22Rv1 (cell line): ENCODE measurements at regions not wholly inside any gene's neighbourhood (a gene's known extent, or its start where the extent isn't known, plus 50 kb on each side); places are given as distances from the start of the nearest gene placed in this dataset.

Source experiments
- H3K27ac ChIP-seq: fragments of 450-650 bp; 2 replicates; pipeline ENCODE4 v1.5.1; 2017
- ZFX ChIP-seq: fragments of 450-650 bp; IDR thresholded peaks from 2 replicates; pipeline ENCODE4 v1.6.1; 2017; ENCODE audit warnings: antibody characterized with exemption, borderline replicate concordance
- TF ChIP-seq, protein P1 (sequence below): fragments of 450-650 bp; IDR thresholded peaks from 2 replicates; pipeline ENCODE4 v1.5.1; 2017; ENCODE audit warnings: mild to moderate bottlenecking

DNA sequence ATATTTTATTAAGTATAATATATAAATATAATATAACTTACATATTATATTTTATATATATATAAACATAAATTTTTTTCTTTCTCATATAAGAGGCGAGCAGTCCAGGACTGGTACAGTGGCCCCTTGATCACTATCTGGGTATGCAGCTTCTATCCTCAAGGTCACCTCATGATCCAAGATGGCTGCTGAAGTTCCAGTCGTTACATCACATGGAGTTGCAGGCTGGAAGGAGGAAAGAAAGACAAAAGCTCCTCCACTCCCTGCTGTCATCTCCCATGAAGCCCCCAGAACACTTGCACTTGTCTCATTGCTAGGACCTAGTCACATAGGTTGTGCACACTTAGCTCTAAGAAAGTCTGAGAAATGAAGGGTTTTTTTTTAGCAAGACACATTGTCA lies 145.1 kb upstream of the SLC1A4 start:
- no peak for TF ChIP-seq ZFX
- TF ChIP-seq, protein P1, sequence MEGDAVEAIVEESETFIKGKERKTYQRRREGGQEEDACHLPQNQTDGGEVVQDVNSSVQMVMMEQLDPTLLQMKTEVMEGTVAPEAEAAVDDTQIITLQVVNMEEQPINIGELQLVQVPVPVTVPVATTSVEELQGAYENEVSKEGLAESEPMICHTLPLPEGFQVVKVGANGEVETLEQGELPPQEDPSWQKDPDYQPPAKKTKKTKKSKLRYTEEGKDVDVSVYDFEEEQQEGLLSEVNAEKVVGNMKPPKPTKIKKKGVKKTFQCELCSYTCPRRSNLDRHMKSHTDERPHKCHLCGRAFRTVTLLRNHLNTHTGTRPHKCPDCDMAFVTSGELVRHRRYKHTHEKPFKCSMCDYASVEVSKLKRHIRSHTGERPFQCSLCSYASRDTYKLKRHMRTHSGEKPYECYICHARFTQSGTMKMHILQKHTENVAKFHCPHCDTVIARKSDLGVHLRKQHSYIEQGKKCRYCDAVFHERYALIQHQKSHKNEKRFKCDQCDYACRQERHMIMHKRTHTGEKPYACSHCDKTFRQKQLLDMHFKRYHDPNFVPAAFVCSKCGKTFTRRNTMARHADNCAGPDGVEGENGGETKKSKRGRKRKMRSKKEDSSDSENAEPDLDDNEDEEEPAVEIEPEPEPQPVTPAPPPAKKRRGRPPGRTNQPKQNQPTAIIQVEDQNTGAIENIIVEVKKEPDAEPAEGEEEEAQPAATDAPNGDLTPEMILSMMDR, result no peak
- H3K27ac ChIP-seq, result no peak overlapping the region

DNA sequence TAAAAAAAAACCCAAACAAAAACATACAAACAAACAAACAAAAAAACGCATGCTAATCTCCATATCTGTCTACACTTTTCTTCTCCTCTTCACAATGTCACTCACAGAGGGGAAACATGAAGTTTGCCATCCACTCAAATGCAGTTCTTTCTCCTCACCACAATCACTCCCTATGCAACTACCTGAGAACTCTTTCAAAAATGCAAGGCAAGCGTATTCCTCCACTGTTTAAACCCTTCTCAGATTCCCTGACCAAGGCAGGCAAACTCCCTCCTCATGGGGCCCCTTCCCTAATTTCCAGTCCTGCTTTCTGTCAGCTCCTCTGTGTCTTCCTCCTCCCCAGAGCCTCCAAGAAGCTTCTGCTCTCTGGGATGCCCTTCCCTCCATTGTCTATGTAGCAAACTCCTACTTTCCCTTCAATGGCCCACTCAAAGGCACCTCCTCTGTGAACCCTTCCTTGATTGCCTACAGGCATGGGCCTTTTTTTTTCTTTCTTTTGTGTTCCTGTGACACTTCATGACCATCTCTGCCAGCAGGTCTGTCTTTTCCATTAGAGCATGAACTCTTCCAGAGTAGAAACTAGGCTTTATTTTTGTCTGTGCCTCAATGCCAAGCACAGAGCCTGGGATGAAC lies 143.8 kb upstream of the SLC1A4 start:
- no peak overlapping the region for H3K27ac ChIP-seq
- TF ChIP-seq, protein P1, result no peak
- no peak for TF ChIP-seq ZFX

DNA sequence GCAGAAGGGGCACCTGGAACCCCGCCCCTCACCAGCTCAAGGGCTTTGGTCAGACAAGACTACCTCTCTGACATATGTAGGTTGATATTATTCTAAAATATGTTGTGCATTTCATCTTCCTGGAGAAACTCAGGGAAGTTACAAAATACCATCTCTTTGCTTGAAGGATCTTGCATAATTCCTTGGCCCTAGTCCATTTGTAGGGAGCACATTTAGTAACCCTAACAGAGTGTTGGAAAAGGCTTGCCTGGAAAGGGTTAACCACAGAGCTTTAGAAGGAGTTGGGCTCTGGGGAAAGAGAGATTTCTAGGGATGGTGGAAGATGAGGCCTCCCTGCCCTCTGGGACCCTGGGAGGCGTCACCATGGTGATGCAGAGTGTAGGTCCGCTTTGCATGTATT lies 143.0 kb upstream of the SLC1A4 start:
- H3K27ac ChIP-seq, result no peak overlapping the region
- no peak for TF ChIP-seq ZFX
- TF ChIP-seq, protein P1, result no peak

DNA sequence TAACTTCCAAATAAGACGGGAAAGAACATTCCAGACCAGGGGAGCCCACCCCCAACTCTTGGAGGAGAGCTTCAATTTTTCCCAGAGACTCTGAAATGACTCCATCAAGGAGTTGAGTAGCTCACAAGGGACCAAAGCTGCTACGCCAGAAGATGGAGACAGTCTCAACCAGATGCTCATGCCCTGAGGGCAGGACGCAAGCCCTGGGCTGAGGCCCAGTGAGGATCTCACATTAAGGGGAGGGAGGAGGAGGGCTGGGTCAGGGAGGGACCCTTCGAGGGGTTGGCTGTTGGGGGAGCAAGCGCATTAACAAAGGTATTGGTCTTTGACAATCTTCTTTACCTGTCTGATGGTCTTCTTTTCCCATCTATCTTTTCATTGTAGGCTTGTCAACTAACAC lies 141.3 kb upstream of the SLC1A4 start:
- TF ChIP-seq ZFX, result no peak
- TF ChIP-seq, protein P1, result no peak
- no peak overlapping the region for H3K27ac ChIP-seq

DNA sequence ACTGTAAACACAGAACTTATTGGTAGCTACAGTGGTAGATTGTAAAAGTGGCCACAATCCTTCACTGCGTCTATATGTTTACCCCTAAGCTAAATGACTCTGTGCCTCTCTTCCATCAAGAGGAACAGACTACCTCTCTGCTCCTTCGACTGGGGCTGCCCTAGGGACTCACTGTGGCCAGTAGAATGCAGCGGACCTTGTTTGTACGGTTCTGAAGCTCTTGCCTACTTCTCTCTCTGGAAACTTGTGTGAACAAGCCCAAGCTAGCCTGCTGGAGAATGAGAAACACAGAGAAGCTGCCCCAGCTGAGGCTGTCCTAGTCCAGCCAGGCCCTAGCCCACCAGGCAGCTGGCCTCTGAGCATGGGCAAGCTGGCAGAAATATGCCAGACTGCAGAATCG lies 140.8 kb upstream of the SLC1A4 start:
- TF ChIP-seq, protein P1, result no peak
- no peak overlapping the region for H3K27ac ChIP-seq

DNA sequence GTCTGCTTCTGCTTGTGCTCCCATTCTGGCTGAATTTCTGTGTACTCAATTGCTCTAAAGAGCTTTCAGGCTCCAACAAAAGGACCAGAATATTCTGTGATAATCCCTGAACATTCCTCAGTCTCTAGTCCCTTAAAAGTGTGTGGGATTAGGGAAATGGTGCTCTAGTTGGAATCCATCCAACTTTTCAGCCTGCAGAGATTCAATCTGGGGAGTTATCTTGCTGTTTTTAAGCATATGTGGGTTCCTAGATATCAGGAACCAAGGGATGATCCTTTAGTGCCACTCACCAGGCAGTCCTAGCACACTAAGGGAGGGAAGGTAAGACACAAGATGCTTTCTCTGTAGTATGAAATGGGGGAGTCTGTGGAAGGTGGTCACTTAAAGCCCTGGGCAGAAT lies 140.3 kb upstream of the SLC1A4 start:
- H3K27ac ChIP-seq, result no peak overlapping the region

DNA sequence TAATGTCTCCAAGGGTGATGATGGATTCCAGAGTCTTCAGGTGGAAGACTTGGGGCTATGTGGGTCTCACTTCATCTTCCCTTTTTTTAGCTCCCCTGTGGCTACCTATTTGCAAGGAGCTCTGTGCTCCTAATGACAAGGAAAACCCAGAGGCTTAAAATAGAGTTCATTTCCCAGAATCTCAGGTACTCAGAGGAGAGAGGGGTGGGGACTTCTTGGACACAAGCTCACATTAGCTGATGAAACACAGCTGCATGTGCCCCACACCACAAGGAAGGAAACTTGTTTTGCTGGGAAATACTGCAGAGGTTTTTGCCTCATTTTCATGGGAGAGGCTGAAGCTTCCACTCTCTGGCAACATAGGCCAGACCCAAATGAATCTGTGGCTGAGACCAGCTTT lies 138.6 kb upstream of the SLC1A4 start:
- TF ChIP-seq, protein P1, result no peak
- TF ChIP-seq ZFX, result no peak
- no peak overlapping the region for H3K27ac ChIP-seq

More for the DNA sequence above, 140.3 kb upstream of the SLC1A4 start:
- no peak for TF ChIP-seq ZFX
- TF ChIP-seq, protein P1, result no peak
